GM13976 (cell line): ENCODE measurements at regions not wholly inside any gene's neighbourhood (a gene's known extent, or its start where the extent isn't known, plus 50 kb on each side); places are given as distances from the start of the nearest gene placed in this dataset.

Experiments
- DNase-seq: peaks from one replicate; pipeline ENCODE4 v3.0.0; 2012; ENCODE audit warnings: low spot score
- CTCF ChIP-seq: IDR thresholded peaks from 2 replicates; pipeline ENCODE4 v1.5.1; 2012; ENCODE audit warnings: borderline replicate concordance, mild to moderate bottlenecking; ENCODE audit not compliant: insufficient read depth; ENCODE audit errors: extremely low read depth, missing control alignments, control extremely low read depth
- in situ Hi-C: fragments of 300-500 bp; cut with MboI; formaldehyde crosslinking; loops from one replicate; pipeline ENCODE4 v1.12.0; 2022; ENCODE audit warnings: low sequenced_read_pairs, mixed read lengths, inconsistent platforms; ENCODE audit not compliant: unreplicated experiment

- TF ChIP-seq CTCF = no peak
- in situ Hi-C loops = no loop called here
- DNase-seq = no peak
Observed at GRCh38 chr5:45195026-45195425, 386.3 kb downstream of the MRPS30 start.
